Vagina (tissue), 2 donors: ENCODE measurements at regions not wholly inside any gene's neighbourhood (a gene's known extent, or its start where the extent isn't known, plus 50 kb on each side); places are given as distances from the start of the nearest gene placed in this dataset.

Experiments
- POLR2A ChIP-seq, 2 donors: fragments of 450-650 bp; IDR thresholded peaks; one replicate each; pipeline ENCODE4 v1.6.1; 2017; ENCODE audit warnings: antibody characterized with exemption in 2 of 2, mild to moderate bottlenecking in 2 of 2, moderate library complexity in 2 of 2
- POLR2AphosphoS5 ChIP-seq, 2 donors: sonication (generic); formaldehyde crosslinking; IDR thresholded peaks; one replicate each; pipeline ENCODE4 v1.9.0; 2017; ENCODE audit warnings: antibody characterized with exemption in 2 of 2, mild to moderate bottlenecking in 2 of 2, low read depth in 1 of 2; ENCODE audit not compliant: insufficient read depth in 1 of 2
- TF ChIP-seq, protein P1 (sequence below), 3 experiments: fragments of 450-650 bp in 2 of 3; fragments of 200-600 bp in 1 of 3; sonication (generic) in 1 of 3; IDR thresholded peaks; one replicate each; pipeline ENCODE4 v1.5.1; 2017 to 2019; ENCODE audit warnings: antibody characterized with exemption in 3 of 3, mild to moderate bottlenecking in 2 of 3, moderate library complexity in 2 of 3

DNA sequence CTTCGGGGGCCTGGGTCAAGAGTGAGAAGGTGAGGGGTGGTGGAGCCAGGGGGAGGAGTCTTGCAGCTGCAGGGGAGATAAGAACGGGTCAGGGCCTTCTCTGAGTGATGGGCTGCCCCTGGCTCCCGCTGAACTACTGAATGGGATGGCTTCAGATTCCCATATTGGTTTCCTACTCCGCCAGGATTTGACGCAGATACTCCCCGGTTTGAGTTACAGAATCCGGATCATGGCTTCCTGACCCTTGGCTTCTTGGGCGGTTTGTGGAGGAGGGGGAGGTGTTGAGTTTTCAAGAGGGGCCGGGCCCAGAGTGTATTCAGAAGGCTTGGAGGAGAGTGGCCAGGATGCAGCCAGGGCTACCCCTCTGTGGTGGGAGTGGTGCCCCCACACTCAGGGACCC is 119.9 kb upstream of the ATP2B2 start:
- no peak for TF ChIP-seq POLR2A (IDR thresholded peaks at IDR 0.05)
- TF ChIP-seq, protein P1, sequence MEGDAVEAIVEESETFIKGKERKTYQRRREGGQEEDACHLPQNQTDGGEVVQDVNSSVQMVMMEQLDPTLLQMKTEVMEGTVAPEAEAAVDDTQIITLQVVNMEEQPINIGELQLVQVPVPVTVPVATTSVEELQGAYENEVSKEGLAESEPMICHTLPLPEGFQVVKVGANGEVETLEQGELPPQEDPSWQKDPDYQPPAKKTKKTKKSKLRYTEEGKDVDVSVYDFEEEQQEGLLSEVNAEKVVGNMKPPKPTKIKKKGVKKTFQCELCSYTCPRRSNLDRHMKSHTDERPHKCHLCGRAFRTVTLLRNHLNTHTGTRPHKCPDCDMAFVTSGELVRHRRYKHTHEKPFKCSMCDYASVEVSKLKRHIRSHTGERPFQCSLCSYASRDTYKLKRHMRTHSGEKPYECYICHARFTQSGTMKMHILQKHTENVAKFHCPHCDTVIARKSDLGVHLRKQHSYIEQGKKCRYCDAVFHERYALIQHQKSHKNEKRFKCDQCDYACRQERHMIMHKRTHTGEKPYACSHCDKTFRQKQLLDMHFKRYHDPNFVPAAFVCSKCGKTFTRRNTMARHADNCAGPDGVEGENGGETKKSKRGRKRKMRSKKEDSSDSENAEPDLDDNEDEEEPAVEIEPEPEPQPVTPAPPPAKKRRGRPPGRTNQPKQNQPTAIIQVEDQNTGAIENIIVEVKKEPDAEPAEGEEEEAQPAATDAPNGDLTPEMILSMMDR (IDR thresholded peaks at IDR 0.05): no peak
- no peak for TF ChIP-seq POLR2AphosphoS5 (IDR thresholded peaks at IDR 0.05; ENCODE audit: insufficient read depth in 1 of 2, low read depth in 1 of 2)
